Fibroblast of lung (primary cell): ENCODE measurements at regions not wholly inside any gene's neighbourhood (a gene's known extent, or its start where the extent isn't known, plus 50 kb on each side); places are given as distances from the start of the nearest gene placed in this dataset.

Experiments used
- DNase-seq, 2 donors: peaks; one replicate each; pipeline versions ENCODE4 v3.0.0 to v3.0.0-alpha.2; 2010; ENCODE audit warnings: low read depth in 2 of 2
- H2AFZ ChIP-seq: 2 replicates; pipeline ENCODE4 v1.5.1; 2012; ENCODE audit warnings: low read length, control low read depth, inconsistent platforms
- H3K27ac ChIP-seq: 2 replicates; pipeline ENCODE4 v1.5.1; 2011; ENCODE audit warnings: low read length, control low read depth; ENCODE audit not compliant: insufficient read depth
- H3K27me3 ChIP-seq: 2 replicates; pipeline ENCODE4 v1.5.1; 2011; ENCODE audit warnings: mild to moderate bottlenecking, low read length; ENCODE audit not compliant: control insufficient read depth, insufficient read depth
- H3K36me3 ChIP-seq: 2 replicates; pipeline ENCODE4 v1.5.1; 2011; ENCODE audit warnings: low read length; ENCODE audit not compliant: control insufficient read depth, insufficient read depth
- H3K4me1 ChIP-seq: 2 replicates; pipeline ENCODE4 v1.5.1; 2011; ENCODE audit warnings: low read length; ENCODE audit not compliant: control insufficient read depth, insufficient read depth; ENCODE audit errors: extremely low read depth
- H3K4me2 ChIP-seq: 2 replicates; pipeline ENCODE4 v1.5.1; 2011; ENCODE audit warnings: low read length, control low read depth; ENCODE audit not compliant: insufficient read depth; ENCODE audit errors: extremely low read depth
- H3K4me3 ChIP-seq, 4 experiments: fragments of 200-600 bp in 1 of 4; sonication (generic) in 1 of 4; replicated peaks in 1 of 4; 2 replicates each; pipeline ENCODE4 v1.5.1; 2011 to 2016; ENCODE audit warnings: low read length in 4 of 4, low read depth in 3 of 4, mild to moderate bottlenecking in 3 of 4, control low read depth in 2 of 4, inconsistent platforms in 1 of 4, mixed read lengths in 1 of 4; ENCODE audit not compliant: insufficient read depth in 1 of 4; ENCODE audit errors: control extremely low read depth in 1 of 4
- H3K79me2 ChIP-seq: 2 replicates; pipeline ENCODE4 v1.5.1; 2012; ENCODE audit warnings: mild to moderate bottlenecking, low read length, inconsistent platforms; ENCODE audit not compliant: control insufficient read depth, insufficient read depth
- H3K9ac ChIP-seq: 2 replicates; pipeline ENCODE4 v1.5.1; 2011; ENCODE audit warnings: mild to moderate bottlenecking, low read length, control low read depth; ENCODE audit not compliant: insufficient read depth
- H3K9me3 ChIP-seq: 2 replicates; pipeline ENCODE4 v1.5.1; 2012; ENCODE audit warnings: low read depth, low read length; ENCODE audit not compliant: control insufficient read depth, insufficient read depth
- H4K20me1 ChIP-seq: 2 replicates; pipeline ENCODE4 v1.5.1; 2011; ENCODE audit warnings: low read length; ENCODE audit not compliant: control insufficient read depth, insufficient read depth; ENCODE audit errors: extremely low read depth
- EZH2 ChIP-seq: IDR thresholded peaks from 2 replicates; pipeline ENCODE4 v1.5.1; 2012; ENCODE audit warnings: low read length, control low read depth, mild to moderate bottlenecking; ENCODE audit errors: missing control alignments
- TF ChIP-seq, protein P1 (sequence below), 2 donors: IDR thresholded peaks in 1 of 2; conservative IDR thresholded peaks in 1 of 2; 1 replicate in 1 of 2; 2 replicates in 1 of 2; pipeline ENCODE4 v1.5.1; 2011 to 2012; ENCODE audit warnings: low read length in 2 of 2, control low read depth in 1 of 2, inconsistent platforms in 1 of 2, low read depth in 1 of 2, mild to moderate bottlenecking in 1 of 2

DNA sequence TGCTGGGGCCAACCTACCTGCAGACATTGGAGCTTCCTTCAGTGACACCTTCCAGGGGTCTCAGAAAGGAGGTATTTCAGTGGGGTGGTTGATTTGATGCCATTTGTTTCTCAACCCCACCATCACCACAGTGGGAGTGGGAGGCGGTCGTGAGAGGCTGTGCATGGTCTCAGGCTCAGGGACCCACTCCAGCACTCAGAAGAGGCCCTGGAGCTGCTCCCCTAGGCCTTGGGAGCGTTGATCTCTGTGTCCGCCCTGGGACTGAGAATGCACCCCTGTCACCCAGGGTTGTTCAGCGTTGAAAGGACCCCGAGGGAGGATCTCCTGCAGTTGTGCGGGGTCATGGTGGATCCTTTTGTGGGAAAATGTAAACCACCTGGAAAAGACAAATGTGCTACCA is 410.6 kb downstream of the GLRX3 start:
- H3K27ac ChIP-seq: no peak overlapping the region
- no peaks in the 10 kb centered on the region for H4K20me1 ChIP-seq
- no peak overlapping the region for H3K9ac ChIP-seq
- H2AFZ ChIP-seq: no peak overlapping the region
- H3K79me2 ChIP-seq: no peaks in the 10 kb centered on the region
- H3K27me3 ChIP-seq: no peaks in the 10 kb centered on the region
- no peaks in the 10 kb centered on the region for H3K4me1 ChIP-seq
- TF ChIP-seq EZH2: no peak
- TF ChIP-seq, protein P1, sequence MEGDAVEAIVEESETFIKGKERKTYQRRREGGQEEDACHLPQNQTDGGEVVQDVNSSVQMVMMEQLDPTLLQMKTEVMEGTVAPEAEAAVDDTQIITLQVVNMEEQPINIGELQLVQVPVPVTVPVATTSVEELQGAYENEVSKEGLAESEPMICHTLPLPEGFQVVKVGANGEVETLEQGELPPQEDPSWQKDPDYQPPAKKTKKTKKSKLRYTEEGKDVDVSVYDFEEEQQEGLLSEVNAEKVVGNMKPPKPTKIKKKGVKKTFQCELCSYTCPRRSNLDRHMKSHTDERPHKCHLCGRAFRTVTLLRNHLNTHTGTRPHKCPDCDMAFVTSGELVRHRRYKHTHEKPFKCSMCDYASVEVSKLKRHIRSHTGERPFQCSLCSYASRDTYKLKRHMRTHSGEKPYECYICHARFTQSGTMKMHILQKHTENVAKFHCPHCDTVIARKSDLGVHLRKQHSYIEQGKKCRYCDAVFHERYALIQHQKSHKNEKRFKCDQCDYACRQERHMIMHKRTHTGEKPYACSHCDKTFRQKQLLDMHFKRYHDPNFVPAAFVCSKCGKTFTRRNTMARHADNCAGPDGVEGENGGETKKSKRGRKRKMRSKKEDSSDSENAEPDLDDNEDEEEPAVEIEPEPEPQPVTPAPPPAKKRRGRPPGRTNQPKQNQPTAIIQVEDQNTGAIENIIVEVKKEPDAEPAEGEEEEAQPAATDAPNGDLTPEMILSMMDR (conservative IDR thresholded peaks at IDR 0.05 in 1 of 2, IDR thresholded peaks at IDR 0.05 in 1 of 2; ENCODE audit: low read depth in 1 of 2, low read length in 2 of 2): no peak
- no peaks in the 10 kb centered on the region for H3K36me3 ChIP-seq
- H3K4me2 ChIP-seq: no peak overlapping the region
- no peak overlapping the region for H3K4me3 ChIP-seq
- no peaks in the 10 kb centered on the region for H3K9me3 ChIP-seq
- no peak for DNase-seq

DNA sequence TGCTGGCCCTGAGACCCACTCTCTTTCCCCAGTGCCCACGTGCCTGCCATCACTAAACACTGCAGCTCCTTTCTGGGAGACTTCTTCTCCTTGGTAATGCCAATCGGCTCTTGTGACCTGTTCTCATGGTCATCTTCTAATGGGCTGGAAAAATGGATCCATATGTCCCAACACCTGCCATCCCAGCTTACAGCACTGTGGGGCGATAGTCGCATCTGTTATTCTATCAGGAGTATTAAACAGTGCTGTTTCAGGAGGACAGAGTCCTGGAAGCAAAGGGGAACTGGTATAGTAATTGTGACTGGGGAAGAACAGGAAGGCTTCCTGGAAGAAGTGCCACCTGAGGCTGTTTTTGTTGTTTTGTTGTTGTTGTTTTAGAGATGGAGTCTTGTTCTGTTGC is 411.2 kb downstream of the GLRX3 start:
- Histone ChIP-seq H3K9ac (no peak overlapping the region), H3K4me3 (no peak overlapping the region), H3K4me1 (no peaks in the 10 kb centered on the region), H3K36me3 (no peaks in the 10 kb centered on the region), H3K27me3 (no peaks in the 10 kb centered on the region), H3K9me3 (no peaks in the 10 kb centered on the region), H3K27ac (no peak overlapping the region), H2AFZ (no peak overlapping the region), H4K20me1 (no peaks in the 10 kb centered on the region), H3K79me2 (no peaks in the 10 kb centered on the region), H3K4me2 (no peak overlapping the region)
- no peak for DNase-seq
- no peak for TF ChIP-seq EZH2
- TF ChIP-seq, protein P1 (conservative IDR thresholded peaks at IDR 0.05 in 1 of 2, IDR thresholded peaks at IDR 0.05 in 1 of 2; ENCODE audit: low read depth in 1 of 2, low read length in 2 of 2): no peak

DNA sequence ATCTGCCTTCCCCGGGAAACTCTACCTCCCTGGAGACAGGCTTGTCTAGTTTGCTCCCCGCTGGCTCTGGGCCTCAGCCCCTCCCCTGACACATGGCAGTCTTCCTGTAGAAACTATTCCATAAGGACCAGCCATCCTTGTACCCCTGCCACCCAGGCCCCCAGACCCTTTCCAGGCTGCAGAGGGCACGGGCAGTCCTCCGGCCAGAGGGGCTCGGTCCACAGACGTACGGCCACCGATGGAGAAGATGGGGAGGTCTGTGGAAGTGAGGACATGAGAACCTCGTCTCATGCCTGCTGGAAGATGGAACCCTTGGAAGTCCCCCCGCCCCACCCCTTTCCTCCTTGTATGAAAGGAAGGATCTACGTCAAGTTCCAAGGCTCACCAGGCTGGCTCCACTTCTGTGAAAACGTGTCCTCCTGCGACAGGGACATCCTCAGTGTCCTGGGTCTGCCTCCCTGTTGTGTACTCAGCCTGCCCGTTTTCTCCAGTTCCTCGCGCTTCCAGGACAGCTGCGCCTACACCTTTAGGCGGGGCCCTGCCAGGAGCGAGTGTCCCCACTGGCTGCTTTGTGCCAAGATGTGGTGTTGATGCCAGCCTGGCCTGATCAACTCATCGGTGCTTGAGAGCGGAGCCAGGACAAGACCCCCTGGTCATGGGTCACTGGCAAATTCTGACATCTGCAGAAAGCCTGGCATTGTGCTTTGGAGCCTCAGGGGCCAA is 414.9 kb downstream of the GLRX3 start:
- Histone ChIP-seq H3K27me3 (no peaks in the 10 kb centered on the region), H3K9ac (no peak overlapping the region), H4K20me1 (no peaks in the 10 kb centered on the region), H3K36me3 (no peaks in the 10 kb centered on the region), H3K9me3 (no peaks in the 10 kb centered on the region), H3K4me1 (no peaks in the 10 kb centered on the region), H3K4me3 (no peak overlapping the region), H3K79me2 (no peaks in the 10 kb centered on the region), H2AFZ (no peak overlapping the region), H3K27ac (no peak overlapping the region), H3K4me2 (no peak overlapping the region)
- TF ChIP-seq, protein P1 (conservative IDR thresholded peaks at IDR 0.05 in 1 of 2, IDR thresholded peaks at IDR 0.05 in 1 of 2; ENCODE audit: low read depth in 1 of 2, low read length in 2 of 2): no peak
- TF ChIP-seq EZH2: no peak
- DNase-seq: no peak
